ENCODE measurements at regions not wholly inside any gene's neighbourhood (a gene's known extent, or its start where the extent isn't known, plus 50 kb on each side); places are given as distances from the start of the nearest gene placed in this dataset.

- Histone ChIP-seq H3K9me3 (peaks cover 3% of the 10 kb centered on the region), H3K36me3 (no peaks in the 10 kb centered on the region), H3K27ac (no peak overlapping the region), H3K27me3 (no peaks in the 10 kb centered on the region), H3K4me3 (no peak overlapping the region), H3K4me1 (no peaks in the 10 kb centered on the region)
- TF ChIP-seq CTCF (IDR thresholded peaks at IDR 0.05): no peak
- TF ChIP-seq POLR2AphosphoS5 (IDR thresholded peaks at IDR 0.05; ENCODE audit: insufficient read depth in 1 of 2, low read depth in 1 of 2): no peak
- no peak for TF ChIP-seq POLR2A (IDR thresholded peaks at IDR 0.05)
- no peak for DNase-seq (ENCODE audit: extremely low spot score in 2 of 2)
- intact Hi-C loops (cut with DNase I): no loop called here
These were observed 270.4 kb upstream of the TARS1 start for GRCh38 chr5:33170411-33170810.

- DNase-seq (ENCODE audit: extremely low spot score in 2 of 2): no peak
- H3K36me3 ChIP-seq: no peaks in the 10 kb centered on the region
- intact Hi-C loops (cut with DNase I): no loop called here
- no peak overlapping the region for H3K27ac ChIP-seq
- H3K4me1 ChIP-seq: no peaks in the 10 kb centered on the region
- TF ChIP-seq POLR2AphosphoS5 (IDR thresholded peaks at IDR 0.05; ENCODE audit: insufficient read depth in 1 of 2, low read depth in 1 of 2) (no peak), POLR2A (IDR thresholded peaks at IDR 0.05) (no peak), CTCF (IDR thresholded peaks at IDR 0.05) (no peak)
- H3K4me3 ChIP-seq: no peak overlapping the region
- peaks cover 3% of the 10 kb centered on the region for H3K9me3 ChIP-seq
- H3K27me3 ChIP-seq: no peaks in the 10 kb centered on the region
These were observed 266.4 kb upstream of the TARS1 start for GRCh38 chr5:33174383-33174782.

GRCh38 chr5:33179301-33179700, 261.5 kb upstream of the TARS1 start:
- DNase-seq (ENCODE audit: extremely low spot score in 2 of 2): no peak
- intact Hi-C loops (cut with DNase I): no loop called here
- Histone ChIP-seq H3K36me3 (no peaks in the 10 kb centered on the region), H3K27me3 (no peaks in the 10 kb centered on the region), H3K9me3 (no peaks in the 10 kb centered on the region), H3K4me1 (no peaks in the 10 kb centered on the region), H3K27ac (no peak overlapping the region), H3K4me3 (no peak overlapping the region)
- no peak for TF ChIP-seq CTCF (IDR thresholded peaks at IDR 0.05)
- no peak for TF ChIP-seq POLR2AphosphoS5 (IDR thresholded peaks at IDR 0.05; ENCODE audit: insufficient read depth in 1 of 2, low read depth in 1 of 2)
- TF ChIP-seq POLR2A (IDR thresholded peaks at IDR 0.05): no peak

- no peak for TF ChIP-seq POLR2A (IDR thresholded peaks at IDR 0.05)
- TF ChIP-seq POLR2AphosphoS5 (IDR thresholded peaks at IDR 0.05; ENCODE audit: insufficient read depth in 1 of 2, low read depth in 1 of 2): no peak
- TF ChIP-seq CTCF (IDR thresholded peaks at IDR 0.05): no peak
- Histone ChIP-seq H3K27me3 (no peaks in the 10 kb centered on the region), H3K36me3 (no peaks in the 10 kb centered on the region), H3K27ac (no peak overlapping the region), H3K4me3 (no peak overlapping the region), H3K9me3 (no peaks in the 10 kb centered on the region), H3K4me1 (no peaks in the 10 kb centered on the region)
- DNase-seq (ENCODE audit: extremely low spot score in 2 of 2): no peak
- intact Hi-C loops (cut with DNase I): no loop called here
These were observed 259.9 kb upstream of the TARS1 start for GRCh38 chr5:33180900-33181299.

GRCh38 chr5:33182986-33183385, 257.8 kb upstream of the TARS1 start:
- Histone ChIP-seq H3K27me3 (no peaks in the 10 kb centered on the region), H3K27ac (no peak overlapping the region), H3K9me3 (no peaks in the 10 kb centered on the region), H3K4me3 (no peak overlapping the region), H3K4me1 (no peaks in the 10 kb centered on the region), H3K36me3 (no peaks in the 10 kb centered on the region)
- DNase-seq (ENCODE audit: extremely low spot score in 2 of 2): no peak
- intact Hi-C loops (cut with DNase I): no loop called here
- no peak for TF ChIP-seq CTCF (IDR thresholded peaks at IDR 0.05)
- no peak for TF ChIP-seq POLR2A (IDR thresholded peaks at IDR 0.05)
- TF ChIP-seq POLR2AphosphoS5 (IDR thresholded peaks at IDR 0.05; ENCODE audit: insufficient read depth in 1 of 2, low read depth in 1 of 2): no peak

Data from vagina (tissue), 2 donors.